Lung (tissue), 11 donors: ENCODE measurements at regions not wholly inside any gene's neighbourhood (a gene's known extent, or its start where the extent isn't known, plus 50 kb on each side); places are given as distances from the start of the nearest gene placed in this dataset.

Source experiments
- ATAC-seq: fragments of 200-7000 bp; cut with Tn5 transposase; one replicate; pipeline ENCODE4 v1.9.1; 2020; ENCODE audit warnings: moderate number of reproducible peaks; ENCODE audit not compliant: insufficient read depth, low FRiP score
- DNase-seq, 3 donors: peaks; one replicate each; pipeline ENCODE4 v3.0.0-alpha.2; 2013 to 2017
- H3K27ac ChIP-seq, 2 donors: one replicate each; pipeline ENCODE4 v1.5.1; 2013; ENCODE audit warnings: mild to moderate bottlenecking in 2 of 2, moderate library complexity in 2 of 2, control low read depth in 1 of 2, inconsistent platforms in 1 of 2, low read depth in 1 of 2, low read length in 1 of 2
- H3K27me3 ChIP-seq, 3 donors: one replicate each; pipeline ENCODE4 v1.5.1; 2013; ENCODE audit warnings: low read length in 2 of 3; ENCODE audit not compliant: control insufficient read depth in 3 of 3, insufficient read depth in 3 of 3
- H3K36me3 ChIP-seq, 4 donors: one replicate each; pipeline ENCODE4 v1.5.1; 2013; ENCODE audit warnings: low read length in 4 of 4, mild to moderate bottlenecking in 1 of 4, moderate library complexity in 1 of 4; ENCODE audit not compliant: control insufficient read depth in 4 of 4, insufficient read depth in 4 of 4
- H3K4me1 ChIP-seq, 5 donors: one replicate each; pipeline ENCODE4 v1.5.1; 2013; ENCODE audit warnings: low read length in 5 of 5, mild to moderate bottlenecking in 2 of 5, moderate library complexity in 1 of 5; ENCODE audit not compliant: control insufficient read depth in 5 of 5, insufficient read depth in 5 of 5
- H3K4me3 ChIP-seq: one replicate; pipeline ENCODE4 v1.5.1; 2013; ENCODE audit warnings: mild to moderate bottlenecking, control low read depth, moderate library complexity
- H3K9ac ChIP-seq, 2 donors: one replicate each; pipeline ENCODE4 v1.5.1; 2013; ENCODE audit warnings: low read length in 2 of 2, control low read depth in 1 of 2; ENCODE audit not compliant: insufficient read depth in 1 of 2
- H3K9me3 ChIP-seq, 4 donors: one replicate each; pipeline ENCODE4 v1.5.1; 2013; ENCODE audit warnings: low read length in 3 of 4, mild to moderate bottlenecking in 1 of 4, moderate library complexity in 1 of 4; ENCODE audit not compliant: control insufficient read depth in 4 of 4, insufficient read depth in 3 of 4
- WGBS, 2 donors: extraction: QIAGEN DNeasy Blood & Tissue Kit; methylation state at CpG; one replicate each; pipeline ENCODE4 v1.1.7; 2013; 5-methylcytosine and 5-hydroxymethylcytosine counted together
- TF ChIP-seq, protein P1 (sequence below): IDR thresholded peaks from 2 replicates; pipeline ENCODE4 v1.5.1; 2012; ENCODE audit warnings: mild to moderate bottlenecking; ENCODE audit errors: control extremely low read depth, extremely low read depth
- donor health status: control.
- donor health status: control.
- donor health status: Bipolar disorder and iron deficiency.
- donor health status: healthy.
- donor health status: DM: yes; HTN: yes; CAD: no.

DNA sequence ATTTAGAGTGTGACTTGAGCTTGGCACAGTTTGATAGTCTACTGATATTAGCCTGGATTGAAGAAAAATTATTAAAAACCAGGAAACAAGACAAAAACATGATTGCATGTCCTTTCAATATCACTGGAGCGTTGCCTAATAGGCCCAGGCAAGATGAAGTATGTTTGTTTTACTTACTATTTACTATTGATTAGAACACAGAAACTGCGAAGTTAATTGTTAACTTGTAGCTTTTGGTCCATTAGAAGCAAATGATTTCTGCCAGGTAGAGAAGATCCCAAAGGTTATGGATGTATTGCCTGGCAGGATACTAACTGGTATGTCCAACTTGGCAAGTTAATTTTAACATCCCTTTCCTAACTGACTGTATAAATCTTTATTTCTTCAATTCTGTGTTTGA is 268.9 kb downstream of the ETNK1 start:
- Histone ChIP-seq H3K4me3 (no peak overlapping the region), H3K4me1 (no peaks in the 10 kb centered on the region), H3K27ac (no peak overlapping the region), H3K27me3 (no peaks in the 10 kb centered on the region), H3K9ac (no peak overlapping the region), H3K36me3 (no peaks in the 10 kb centered on the region), H3K9me3 (peaks cover 0 to 3% (median 0%) of the 10 kb centered on the region in 4 donors)
- DNase-seq: no peak
- no peak for ATAC-seq
- TF ChIP-seq, protein P1, sequence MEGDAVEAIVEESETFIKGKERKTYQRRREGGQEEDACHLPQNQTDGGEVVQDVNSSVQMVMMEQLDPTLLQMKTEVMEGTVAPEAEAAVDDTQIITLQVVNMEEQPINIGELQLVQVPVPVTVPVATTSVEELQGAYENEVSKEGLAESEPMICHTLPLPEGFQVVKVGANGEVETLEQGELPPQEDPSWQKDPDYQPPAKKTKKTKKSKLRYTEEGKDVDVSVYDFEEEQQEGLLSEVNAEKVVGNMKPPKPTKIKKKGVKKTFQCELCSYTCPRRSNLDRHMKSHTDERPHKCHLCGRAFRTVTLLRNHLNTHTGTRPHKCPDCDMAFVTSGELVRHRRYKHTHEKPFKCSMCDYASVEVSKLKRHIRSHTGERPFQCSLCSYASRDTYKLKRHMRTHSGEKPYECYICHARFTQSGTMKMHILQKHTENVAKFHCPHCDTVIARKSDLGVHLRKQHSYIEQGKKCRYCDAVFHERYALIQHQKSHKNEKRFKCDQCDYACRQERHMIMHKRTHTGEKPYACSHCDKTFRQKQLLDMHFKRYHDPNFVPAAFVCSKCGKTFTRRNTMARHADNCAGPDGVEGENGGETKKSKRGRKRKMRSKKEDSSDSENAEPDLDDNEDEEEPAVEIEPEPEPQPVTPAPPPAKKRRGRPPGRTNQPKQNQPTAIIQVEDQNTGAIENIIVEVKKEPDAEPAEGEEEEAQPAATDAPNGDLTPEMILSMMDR: no peak
- WGBS, 2 donors: 59 to 86% methylated on average over 2 of the region's 2 CpGs

GRCh38 chr12:22899184-22899583 is 274.2 kb downstream of the ETNK1 start:
- Histone ChIP-seq H3K4me3 (no peak overlapping the region), H3K27me3 (no peaks in the 10 kb centered on the region), H3K4me1 (no peaks in the 10 kb centered on the region), H3K36me3 (no peaks in the 10 kb centered on the region), H3K9me3 (no peaks in the 10 kb centered on the region), H3K9ac (no peak overlapping the region), H3K27ac (no peak overlapping the region)
- ATAC-seq (no peak), DNase-seq (no peak)
- WGBS, 2 donors: 81 to 85% methylated on average over 4 of the region's 4 CpGs
- TF ChIP-seq, protein P1: no peak

GRCh38 chr12:22900401-22900800 is 275.4 kb downstream of the ETNK1 start:
- Histone ChIP-seq H3K4me3 (no peak overlapping the region), H3K4me1 (no peaks in the 10 kb centered on the region), H3K27me3 (no peaks in the 10 kb centered on the region), H3K27ac (no peak overlapping the region), H3K9me3 (no peaks in the 10 kb centered on the region), H3K9ac (no peak overlapping the region), H3K36me3 (no peaks in the 10 kb centered on the region)
- DNase-seq (peak in 2 of 3 donors; percentile 9 to 31), ATAC-seq (no peak)
- TF ChIP-seq, protein P1: no peak

- DNase-seq (no peak), ATAC-seq (no peak)
- Histone ChIP-seq H3K36me3 (no peaks in the 10 kb centered on the region), H3K4me1 (no peaks in the 10 kb centered on the region), H3K4me3 (no peak overlapping the region), H3K27me3 (no peaks in the 10 kb centered on the region), H3K9me3 (no peaks in the 10 kb centered on the region), H3K27ac (no peak overlapping the region), H3K9ac (no peak overlapping the region)
- WGBS, 2 donors: 85 to 93% methylated on average over 1 of the region's 1 CpG
- TF ChIP-seq, protein P1: no peak
Observed at GRCh38 chr12:22904485-22904884, 279.5 kb downstream of the ETNK1 start.
